ENCODE measurements at regions not wholly inside any gene's neighbourhood (a gene's known extent, or its start where the extent isn't known, plus 50 kb on each side); places are given as distances from the start of the nearest gene placed in this dataset.
"Not testable (repeated sequence)": the region's sequence is repeated elsewhere in the genome, so short reads cannot be mapped to it uniquely, and the experiment has no call there.

DNA sequence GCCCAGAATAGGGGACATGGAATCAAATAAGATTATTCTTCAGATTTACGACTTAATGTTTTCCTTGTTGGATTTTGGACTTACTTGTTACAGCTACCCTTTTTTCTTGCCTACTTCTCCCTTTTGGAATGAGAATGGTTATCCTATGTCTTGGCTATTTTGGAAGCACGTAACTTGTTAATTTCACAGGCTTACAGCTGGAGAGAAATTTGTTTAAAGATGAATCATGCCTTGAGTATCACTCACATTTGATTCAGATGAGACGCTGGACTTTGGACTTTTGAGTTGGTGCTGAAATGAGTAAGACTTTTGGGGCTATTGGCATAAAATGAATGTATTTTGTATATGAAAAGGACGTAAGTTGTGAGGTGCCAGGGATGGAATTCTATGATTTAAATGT lies 83.3 kb downstream of the SMPDL3A start:
- H3K27me3 ChIP-seq: no peaks in the 10 kb centered on the region
- H3K9me3 ChIP-seq: no peaks in the 10 kb centered on the region
- no peak for DNase-seq (ENCODE audit: extremely low spot score in 2 of 2)
- intact Hi-C loops (cut with DNase I): no loop called here
- H3K36me3 ChIP-seq: no peaks in the 10 kb centered on the region
- no peak overlapping the region for H3K27ac ChIP-seq
- TF ChIP-seq CTCF (IDR thresholded peaks at IDR 0.05) (no peak), POLR2A (IDR thresholded peaks at IDR 0.05) (no peak), POLR2AphosphoS5 (IDR thresholded peaks at IDR 0.05; ENCODE audit: insufficient read depth in 1 of 2, low read depth in 1 of 2) (no peak)
- H3K4me1 ChIP-seq: no peaks in the 10 kb centered on the region
- H3K4me3 ChIP-seq: no peak overlapping the region

DNA sequence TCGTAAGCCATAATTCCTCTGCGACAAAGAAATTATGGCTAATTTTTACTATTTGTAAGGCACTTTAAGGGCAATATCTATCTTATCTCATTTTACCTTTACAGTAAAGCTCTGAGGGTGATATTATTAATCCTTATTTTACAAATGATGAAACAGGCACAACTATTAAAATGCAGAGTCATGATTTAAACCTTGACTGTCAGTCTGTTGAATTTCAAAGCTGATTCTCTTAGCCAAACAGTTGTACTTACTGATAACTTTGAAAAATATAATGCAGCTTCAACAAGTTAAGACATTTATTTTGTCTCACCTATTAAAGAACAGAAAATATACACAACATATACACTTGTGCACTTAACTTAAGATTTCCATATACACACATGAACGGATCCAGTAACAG lies 88.2 kb downstream of the SMPDL3A start:
- no peak overlapping the region for H3K27ac ChIP-seq
- no peaks in the 10 kb centered on the region for H3K4me1 ChIP-seq
- intact Hi-C loops (cut with DNase I): no loop called here
- no peak for DNase-seq (ENCODE audit: extremely low spot score in 2 of 2)
- H3K4me3 ChIP-seq: no peak overlapping the region
- no peaks in the 10 kb centered on the region for H3K27me3 ChIP-seq
- H3K9me3 ChIP-seq: no peaks in the 10 kb centered on the region
- TF ChIP-seq POLR2A (IDR thresholded peaks at IDR 0.05): no peak
- no peak for TF ChIP-seq CTCF (IDR thresholded peaks at IDR 0.05)
- H3K36me3 ChIP-seq: no peaks in the 10 kb centered on the region

- Histone ChIP-seq H3K4me3 (no peak overlapping the region), H3K9me3 (no peaks in the 10 kb centered on the region), H3K36me3 (no peaks in the 10 kb centered on the region), H3K27ac (no peak overlapping the region), H3K4me1 (no peaks in the 10 kb centered on the region), H3K27me3 (no peaks in the 10 kb centered on the region)
- DNase-seq (ENCODE audit: extremely low spot score in 2 of 2): no peak
- intact Hi-C loops (cut with DNase I): no loop called here
- TF ChIP-seq POLR2AphosphoS5 (IDR thresholded peaks at IDR 0.05; ENCODE audit: insufficient read depth in 1 of 2, low read depth in 1 of 2): no peak
- TF ChIP-seq POLR2A (IDR thresholded peaks at IDR 0.05): no peak
- TF ChIP-seq CTCF (IDR thresholded peaks at IDR 0.05): no peak
These were observed 89.7 kb downstream of the SMPDL3A start for GRCh38 chr6:122878796-122879195.

- Histone ChIP-seq H3K27ac (no peak overlapping the region), H3K4me1 (no peaks in the 10 kb centered on the region), H3K36me3 (no peaks in the 10 kb centered on the region), H3K27me3 (no peaks in the 10 kb centered on the region), H3K4me3 (no peak overlapping the region), H3K9me3 (no peaks in the 10 kb centered on the region)
- DNase-seq (ENCODE audit: extremely low spot score in 2 of 2): no peak
- TF ChIP-seq CTCF (IDR thresholded peaks at IDR 0.05) (no peak), POLR2A (IDR thresholded peaks at IDR 0.05) (no peak), POLR2AphosphoS5 (IDR thresholded peaks at IDR 0.05; ENCODE audit: insufficient read depth in 1 of 2, low read depth in 1 of 2) (no peak)
- intact Hi-C loops (cut with DNase I): no loop called here
These were observed 97.4 kb downstream of the SMPDL3A start for GRCh38 chr6:122886481-122886880.

DNA sequence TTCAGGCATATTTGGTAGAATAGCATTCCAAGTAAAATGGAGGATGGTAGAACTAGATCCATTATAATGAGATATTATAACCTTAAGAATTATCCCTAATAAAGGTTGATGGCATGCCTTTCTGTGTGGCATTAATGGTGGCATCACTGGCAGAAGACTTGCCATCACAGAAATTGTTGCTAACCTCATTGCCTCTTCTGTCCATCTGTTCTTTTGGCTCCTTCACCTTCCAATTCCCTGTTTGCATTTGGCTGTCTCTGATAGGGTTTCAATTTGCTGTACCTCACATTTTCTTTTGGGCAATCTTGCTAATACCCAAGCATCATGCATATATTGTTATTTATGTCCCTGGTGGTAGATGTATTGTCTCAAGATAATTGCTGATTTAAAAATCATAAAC lies 98.9 kb downstream of the SMPDL3A start:
- DNase-seq (ENCODE audit: extremely low spot score in 2 of 2): no peak
- Histone ChIP-seq H3K27ac (no peak overlapping the region), H3K4me3 (no peak overlapping the region), H3K4me1 (no peaks in the 10 kb centered on the region), H3K36me3 (no peaks in the 10 kb centered on the region), H3K27me3 (no peaks in the 10 kb centered on the region), H3K9me3 (no peaks in the 10 kb centered on the region)
- intact Hi-C loops (cut with DNase I): no loop called here
- TF ChIP-seq POLR2A (IDR thresholded peaks at IDR 0.05) (no peak), CTCF (IDR thresholded peaks at IDR 0.05) (no peak), POLR2AphosphoS5 (IDR thresholded peaks at IDR 0.05; ENCODE audit: insufficient read depth in 1 of 2, low read depth in 1 of 2) (no peak)

DNA sequence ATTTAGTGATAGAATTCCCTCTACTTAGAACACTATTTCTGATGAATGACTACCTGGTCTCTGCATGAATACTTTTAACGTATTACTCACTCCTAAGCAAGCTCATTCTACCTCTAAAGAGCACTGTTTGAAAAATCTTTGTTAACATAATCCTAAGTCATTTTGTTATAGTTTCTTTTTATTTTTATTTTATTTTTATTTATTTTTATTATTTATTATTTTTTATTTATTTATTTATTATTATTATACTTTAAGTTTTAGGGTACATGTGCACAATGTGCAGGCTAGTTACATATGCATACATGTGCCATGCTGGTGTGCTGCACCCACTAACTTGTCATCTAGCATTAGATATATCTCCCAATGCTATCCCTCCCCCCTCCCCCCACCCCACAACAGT lies 99.6 kb downstream of the SMPDL3A start:
- H3K4me1 ChIP-seq; H3K36me3 ChIP-seq; H3K27me3 ChIP-seq; intact Hi-C loops (cut with DNase I); H3K27ac ChIP-seq; DNase-seq (ENCODE audit: extremely low spot score in 2 of 2); H3K9me3 ChIP-seq; H3K4me3 ChIP-seq: not testable (repeated sequence)
